Left colon (tissue), 2 donors: ENCODE measurements at regions not wholly inside any gene's neighbourhood (a gene's known extent, or its start where the extent isn't known, plus 50 kb on each side); places are given as distances from the start of the nearest gene placed in this dataset.
"Not testable (repeated sequence)": the region's sequence is repeated elsewhere in the genome, so short reads cannot be mapped to it uniquely, and the experiment has no call there.

Experiments
- ATAC-seq: fragments of 200-7000 bp; cut with Tn5 transposase; one replicate; pipeline ENCODE4 v1.9.1; 2020; ENCODE audit warnings: mild to moderate bottlenecking, moderate library complexity
- DNase-seq, 2 donors: peaks; one replicate each; pipeline ENCODE4 v3.0.0-alpha.2; 2020
- intact Hi-C, 2 donors: fragments of 100-400 bp; cut with DNase I in 1 of 2; cut with micrococcal nuclease in 1 of 2; formaldehyde crosslinking; loops; one replicate each; pipeline versions ENCODE4 v1.11.2 to v1.14.0; 2022; cut with DNase I, micrococcal nuclease
- donor health status: DM: no; HTN: no; CAD: no.
- donor health status: DM: yes; HTN: yes; CAD: no.

- DNase-seq (no peak), ATAC-seq (no peak)
- intact Hi-C loops: no loop called here
Observed at GRCh38 chr4:19592391-19592790, 659.3 kb upstream of the SLIT2 start.

GRCh38 chr4:19583827-19584569 lies 667.7 kb upstream of the SLIT2 start:
- intact Hi-C loops: no loop called here
- DNase-seq: no peak
- no peak for ATAC-seq

- DNase-seq (no peak), ATAC-seq (no peak)
- intact Hi-C loops: no loop called here
Observed at GRCh38 chr4:19580095-19580494, 671.6 kb upstream of the SLIT2 start.

GRCh38 chr4:19579608-19580007 lies 672.1 kb upstream of the SLIT2 start:
- intact Hi-C loops: no loop called here
- DNase-seq (no peak), ATAC-seq (no peak)

GRCh38 chr4:19577097-19577496 lies 674.6 kb upstream of the SLIT2 start:
- DNase-seq: no peak
- intact Hi-C loops: no loop called here
- no peak for ATAC-seq

- no peak for ATAC-seq
- intact Hi-C loops: no loop called here
- DNase-seq: no peak
Observed at GRCh38 chr4:19575924-19576323, 675.8 kb upstream of the SLIT2 start.

- intact Hi-C loops: no loop called here
- DNase-seq (no peak), ATAC-seq (no peak)
Observed at GRCh38 chr4:19566041-19566440, 685.7 kb upstream of the SLIT2 start.

- intact Hi-C loops: no loop called here
- ATAC-seq: no peak
- DNase-seq: no peak
Observed at GRCh38 chr4:19562456-19562855, 689.2 kb upstream of the SLIT2 start.

- no peak for DNase-seq
- ATAC-seq: no peak
- intact Hi-C loops: no loop called here
Observed at GRCh38 chr4:19557161-19557560, 694.5 kb upstream of the SLIT2 start.

GRCh38 chr4:19556276-19556675 lies 695.4 kb upstream of the SLIT2 start:
- DNase-seq, ATAC-seq, intact Hi-C loops: not testable (repeated sequence)

GRCh38 chr4:19547463-19547862 lies 704.2 kb upstream of the SLIT2 start:
- no peak for ATAC-seq
- intact Hi-C loops: no loop called here

GRCh38 chr4:19544446-19545125 lies 707.1 kb upstream of the SLIT2 start:
- ATAC-seq (no peak), DNase-seq (no peak)
- intact Hi-C loops: no loop called here

More at GRCh38 chr4:19547463-19547862, 704.2 kb upstream of the SLIT2 start:
- DNase-seq: no peak

GRCh38 chr4:19540859-19541540 lies 710.7 kb upstream of the SLIT2 start:
- intact Hi-C loops: no loop called here
- DNase-seq (no peak), ATAC-seq (no peak)

GRCh38 chr4:19539201-19539600 lies 712.5 kb upstream of the SLIT2 start:
- intact Hi-C loops: no loop called here
- ATAC-seq (no peak), DNase-seq (no peak)

- ATAC-seq: no peak
- intact Hi-C loops: no loop called here
Observed at GRCh38 chr4:19534159-19534558, 717.5 kb upstream of the SLIT2 start.

GRCh38 chr4:19531906-19532848 lies 719.5 kb upstream of the SLIT2 start:
- ATAC-seq: no peak
- intact Hi-C loops: no loop called here
- no peak for DNase-seq

More at GRCh38 chr4:19534159-19534558, 717.5 kb upstream of the SLIT2 start:
- DNase-seq: no peak

- DNase-seq (no peak), ATAC-seq (no peak)
- intact Hi-C loops: no loop called here
Observed at GRCh38 chr4:19523964-19524363, 727.7 kb upstream of the SLIT2 start.

- ATAC-seq (no peak), DNase-seq (no peak)
- intact Hi-C loops: no loop called here
Observed at GRCh38 chr4:19522966-19523365, 728.7 kb upstream of the SLIT2 start.

- ATAC-seq (no peak), DNase-seq (no peak)
- intact Hi-C loops: no loop called here
Observed at GRCh38 chr4:19520939-19521520, 730.7 kb upstream of the SLIT2 start.
